PFSK-1 (cell line): ENCODE measurements at regions not wholly inside any gene's neighbourhood (a gene's known extent, or its start where the extent isn't known, plus 50 kb on each side); places are given as distances from the start of the nearest gene placed in this dataset.

Experiments used
- FOXP2 ChIP-seq: optimal IDR thresholded peaks from 2 replicates; pipeline ENCODE3; 2011; ENCODE audit warnings: borderline replicate concordance, control low read depth, inconsistent platforms; ENCODE audit not compliant: insufficient read depth; ENCODE audit errors: extremely low read length, extremely low read depth
- POLR2AphosphoS5 ChIP-seq: IDR thresholded peaks from 2 replicates; pipeline ENCODE4 v1.6.1; 2012; ENCODE audit warnings: low read depth, mild to moderate bottlenecking, control low read depth, low read length, moderate library complexity
- SIN3A ChIP-seq: IDR thresholded peaks from 2 replicates; pipeline ENCODE4 v1.6.1; 2012; ENCODE audit warnings: mild to moderate bottlenecking, low read length, moderate library complexity, borderline replicate concordance; ENCODE audit not compliant: insufficient read depth
- TAF1 ChIP-seq: IDR thresholded peaks from 2 replicates; pipeline ENCODE4 v1.6.1; 2012; ENCODE audit warnings: low read length, control low read depth, borderline replicate concordance; ENCODE audit not compliant: insufficient read depth
- TF ChIP-seq, protein P1 (sequence below), 2 experiments: IDR thresholded peaks; 2 replicates each; pipeline versions ENCODE4 v1.6.1 to v1.8.0; 2011 to 2012; ENCODE audit warnings: low read depth in 2 of 2, low read length in 2 of 2, control low read depth in 1 of 2, inconsistent platforms in 1 of 2, mild to moderate bottlenecking in 1 of 2, moderate library complexity in 1 of 2; ENCODE audit not compliant: insufficient read depth in 1 of 2

DNA sequence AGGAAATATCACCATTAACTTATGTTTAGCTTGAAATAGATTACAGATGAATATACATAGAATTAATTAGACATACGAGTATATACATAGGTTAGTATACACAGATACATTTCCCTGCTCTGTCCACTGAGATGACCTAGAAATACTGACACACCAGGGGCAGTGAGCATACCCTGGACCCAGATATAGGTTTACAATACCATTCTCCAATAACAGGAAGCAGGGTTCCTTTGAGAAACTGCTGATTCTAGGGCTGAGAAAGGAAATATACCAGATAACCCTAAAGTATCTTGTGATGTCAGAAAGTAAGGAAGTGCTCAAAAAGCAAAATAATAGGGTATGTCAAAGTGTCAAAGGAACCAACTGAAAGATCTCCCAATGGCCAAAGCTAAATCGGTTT lies 322.5 kb downstream of the HAO1 start:
- TF ChIP-seq, protein P1, sequence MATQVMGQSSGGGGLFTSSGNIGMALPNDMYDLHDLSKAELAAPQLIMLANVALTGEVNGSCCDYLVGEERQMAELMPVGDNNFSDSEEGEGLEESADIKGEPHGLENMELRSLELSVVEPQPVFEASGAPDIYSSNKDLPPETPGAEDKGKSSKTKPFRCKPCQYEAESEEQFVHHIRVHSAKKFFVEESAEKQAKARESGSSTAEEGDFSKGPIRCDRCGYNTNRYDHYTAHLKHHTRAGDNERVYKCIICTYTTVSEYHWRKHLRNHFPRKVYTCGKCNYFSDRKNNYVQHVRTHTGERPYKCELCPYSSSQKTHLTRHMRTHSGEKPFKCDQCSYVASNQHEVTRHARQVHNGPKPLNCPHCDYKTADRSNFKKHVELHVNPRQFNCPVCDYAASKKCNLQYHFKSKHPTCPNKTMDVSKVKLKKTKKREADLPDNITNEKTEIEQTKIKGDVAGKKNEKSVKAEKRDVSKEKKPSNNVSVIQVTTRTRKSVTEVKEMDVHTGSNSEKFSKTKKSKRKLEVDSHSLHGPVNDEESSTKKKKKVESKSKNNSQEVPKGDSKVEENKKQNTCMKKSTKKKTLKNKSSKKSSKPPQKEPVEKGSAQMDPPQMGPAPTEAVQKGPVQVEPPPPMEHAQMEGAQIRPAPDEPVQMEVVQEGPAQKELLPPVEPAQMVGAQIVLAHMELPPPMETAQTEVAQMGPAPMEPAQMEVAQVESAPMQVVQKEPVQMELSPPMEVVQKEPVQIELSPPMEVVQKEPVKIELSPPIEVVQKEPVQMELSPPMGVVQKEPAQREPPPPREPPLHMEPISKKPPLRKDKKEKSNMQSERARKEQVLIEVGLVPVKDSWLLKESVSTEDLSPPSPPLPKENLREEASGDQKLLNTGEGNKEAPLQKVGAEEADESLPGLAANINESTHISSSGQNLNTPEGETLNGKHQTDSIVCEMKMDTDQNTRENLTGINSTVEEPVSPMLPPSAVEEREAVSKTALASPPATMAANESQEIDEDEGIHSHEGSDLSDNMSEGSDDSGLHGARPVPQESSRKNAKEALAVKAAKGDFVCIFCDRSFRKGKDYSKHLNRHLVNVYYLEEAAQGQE (IDR thresholded peaks at IDR 0.05; ENCODE audit: insufficient read depth in 1 of 2, low read depth in 2 of 2, low read length in 2 of 2): no peak
- no peak for TF ChIP-seq POLR2AphosphoS5
- TF ChIP-seq SIN3A: no peak
- TF ChIP-seq FOXP2: no peak
- no peak for TF ChIP-seq TAF1

DNA sequence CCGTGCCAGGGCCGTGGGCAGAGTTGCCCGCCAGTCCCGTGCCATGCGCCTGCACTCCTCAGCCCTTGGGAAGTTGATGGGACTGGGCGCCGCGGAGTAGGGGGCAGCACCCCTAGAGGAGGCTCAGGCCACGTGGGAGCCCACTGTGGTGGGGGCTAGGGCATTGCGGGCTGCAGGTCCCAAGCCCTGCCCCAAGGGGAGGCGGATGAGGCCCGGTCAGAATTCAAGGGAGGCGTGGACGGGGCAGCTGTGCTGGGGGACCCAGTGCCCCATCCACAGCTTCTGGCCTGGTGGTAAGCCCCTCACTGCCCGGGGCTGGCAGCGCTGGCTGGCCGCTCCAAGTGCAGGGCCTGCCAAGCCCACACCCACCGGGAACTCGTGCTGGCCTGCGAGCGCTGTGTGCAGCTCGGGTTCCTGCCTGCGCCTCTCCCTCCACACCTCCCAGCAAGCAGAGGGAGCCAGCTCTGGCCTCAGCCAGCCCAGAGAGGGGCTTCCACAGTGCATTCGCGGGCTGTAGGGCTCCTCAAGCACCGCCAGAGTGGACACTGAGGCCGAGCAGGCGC lies 317.8 kb downstream of the HAO1 start:
- TF ChIP-seq, protein P1 (IDR thresholded peaks at IDR 0.05; ENCODE audit: insufficient read depth in 1 of 2, low read depth in 2 of 2, low read length in 2 of 2): no peak
- no peak for TF ChIP-seq POLR2AphosphoS5
- TF ChIP-seq TAF1: no peak
- no peak for TF ChIP-seq SIN3A
- no peak for TF ChIP-seq FOXP2

DNA sequence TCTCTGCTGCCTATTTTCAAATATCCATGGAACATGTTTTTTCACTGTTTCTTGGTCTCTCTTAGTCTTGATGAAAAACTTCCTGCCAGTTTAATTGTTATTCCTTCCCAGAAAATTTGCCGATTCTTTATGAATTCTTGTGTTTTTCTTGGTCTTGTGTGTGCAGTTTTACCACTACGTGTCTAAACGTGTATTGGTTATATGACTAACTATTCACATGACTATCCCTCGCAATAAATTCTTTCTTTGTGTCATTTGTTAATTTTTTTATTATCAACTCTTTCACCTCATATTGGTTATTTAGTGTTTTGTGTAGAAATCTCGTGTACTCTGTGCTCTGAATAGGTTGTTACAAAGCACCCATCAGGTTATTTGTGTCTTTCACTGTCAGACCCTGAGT lies 315.4 kb downstream of the HAO1 start:
- TF ChIP-seq, protein P1 (IDR thresholded peaks at IDR 0.05; ENCODE audit: insufficient read depth in 1 of 2, low read depth in 2 of 2, low read length in 2 of 2): no peak
- no peak for TF ChIP-seq TAF1
- TF ChIP-seq FOXP2: no peak
- no peak for TF ChIP-seq SIN3A
- TF ChIP-seq POLR2AphosphoS5: no peak

DNA sequence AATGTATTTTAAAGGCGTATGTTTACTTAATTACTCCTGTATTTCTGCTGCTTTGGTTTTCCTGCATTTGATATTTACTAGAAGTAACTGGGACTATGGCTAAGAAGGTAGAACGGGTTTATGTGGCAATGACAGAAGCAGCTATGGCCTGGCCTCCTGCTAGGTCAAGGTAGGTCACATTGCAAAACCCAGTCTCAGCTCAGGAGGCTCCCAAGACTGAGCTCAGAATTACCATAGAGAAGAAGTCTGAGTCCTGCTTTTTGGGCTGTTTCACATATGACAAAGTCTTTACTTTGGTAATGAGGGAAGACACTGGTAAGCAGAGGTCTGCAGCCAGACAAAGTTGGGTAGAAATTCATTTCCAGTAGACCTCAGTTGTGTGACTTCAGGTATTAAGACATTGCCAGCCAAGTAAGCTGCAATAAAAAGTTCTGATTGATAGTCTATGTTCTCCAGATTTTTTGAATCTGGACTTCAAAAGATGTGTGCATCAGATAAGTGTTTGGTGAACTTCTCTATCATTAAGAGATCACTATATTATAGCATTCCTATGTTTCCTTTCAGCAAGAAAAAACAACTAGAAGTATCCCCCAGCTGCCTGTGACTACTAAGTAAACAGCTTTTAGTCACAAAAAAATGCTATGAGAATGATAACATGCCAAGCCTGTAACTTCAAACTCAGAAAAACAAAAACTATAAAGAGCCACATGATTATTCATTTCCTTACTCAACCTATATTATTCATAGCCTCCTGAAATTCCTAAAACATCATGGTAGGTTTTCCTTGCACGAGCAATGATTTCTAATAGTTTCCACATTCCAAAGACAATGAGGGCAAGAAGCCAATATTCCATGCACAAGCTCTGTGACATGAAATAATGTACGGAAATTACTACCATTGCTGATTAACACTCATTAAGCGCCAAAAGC lies 312.3 kb downstream of the HAO1 start:
- TF ChIP-seq POLR2AphosphoS5 (no peak), FOXP2 (no peak), TAF1 (no peak), SIN3A (no peak)
- TF ChIP-seq, protein P1 (IDR thresholded peaks at IDR 0.05; ENCODE audit: insufficient read depth in 1 of 2, low read depth in 2 of 2, low read length in 2 of 2): no peak
